Activated CD8-positive, alpha-beta memory T cell treated with anti-CD3 and anti-CD28 coated beads for 24 hours (primary cell): ENCODE measurements at regions not wholly inside any gene's neighbourhood (a gene's known extent, or its start where the extent isn't known, plus 50 kb on each side); places are given as distances from the start of the nearest gene placed in this dataset.

ENCODE experiments used
- DNase-seq: peaks from one replicate; pipeline ENCODE4 v3.0.0-alpha.2; 2020

- DNase-seq = no peak
Measured at GRCh38 chr2:120618830-120619229, 116.8 kb upstream of the GLI2 start.

DNA sequence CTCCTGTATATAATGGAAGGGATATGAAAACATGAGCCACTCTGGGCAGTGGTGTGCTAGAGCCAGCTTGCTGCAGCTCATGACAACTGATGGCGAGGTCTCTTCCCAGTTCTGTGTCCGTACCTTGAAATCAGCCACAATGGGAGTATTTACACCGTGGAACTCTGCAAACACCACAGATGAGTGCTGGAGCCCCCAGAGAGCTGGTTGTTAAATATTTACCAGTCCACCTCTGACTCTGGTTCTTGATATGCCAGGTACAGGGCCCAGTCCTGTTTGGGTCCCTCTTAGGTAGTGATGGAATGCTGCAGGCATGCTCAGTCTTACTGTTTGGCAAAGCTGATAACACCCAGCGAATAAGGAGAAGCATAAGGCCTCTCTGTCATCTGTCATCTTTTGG lies 116.1 kb upstream of the GLI2 start:
- DNase-seq = no peak

- DNase-seq = no peak
Measured at GRCh38 chr2:120620025-120620793, 115.5 kb upstream of the GLI2 start.

- no peak for DNase-seq
Measured at GRCh38 chr2:120622159-120622869, 113.4 kb upstream of the GLI2 start.

GRCh38 chr2:120622886-120623753 lies 112.5 kb upstream of the GLI2 start:
- no peak for DNase-seq

GRCh38 chr2:120624061-120624737 lies 111.5 kb upstream of the GLI2 start:
- no peak for DNase-seq

- no peak for DNase-seq
Measured at GRCh38 chr2:120624738-120625446, 110.8 kb upstream of the GLI2 start.

GRCh38 chr2:120625865-120626560 lies 109.7 kb upstream of the GLI2 start:
- no peak for DNase-seq

GRCh38 chr2:120626566-120626965 lies 109.1 kb upstream of the GLI2 start:
- DNase-seq = no peak

DNA sequence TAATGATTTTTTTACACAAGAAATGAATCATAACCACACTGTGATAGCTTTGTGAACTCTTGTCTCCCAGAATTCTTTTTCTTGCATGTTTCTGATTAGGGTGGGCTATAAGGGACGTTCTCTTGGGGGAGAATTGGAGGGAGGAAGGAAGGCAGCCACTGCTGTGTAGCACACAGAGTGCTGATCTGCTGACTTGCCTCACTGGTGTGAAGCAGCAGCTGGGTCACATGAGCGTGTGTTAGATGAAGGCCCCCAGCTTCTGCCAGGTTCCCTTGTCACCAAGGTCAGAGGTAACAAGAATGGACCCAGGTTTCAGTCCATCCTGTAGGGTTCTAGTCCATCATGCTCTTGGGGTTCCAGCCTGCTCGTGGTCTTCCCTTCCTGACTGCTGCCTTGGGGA lies 107.4 kb upstream of the GLI2 start:
- DNase-seq = no peak

- no peak for DNase-seq
Measured at GRCh38 chr2:120629241-120629895, 106.3 kb upstream of the GLI2 start.

DNA sequence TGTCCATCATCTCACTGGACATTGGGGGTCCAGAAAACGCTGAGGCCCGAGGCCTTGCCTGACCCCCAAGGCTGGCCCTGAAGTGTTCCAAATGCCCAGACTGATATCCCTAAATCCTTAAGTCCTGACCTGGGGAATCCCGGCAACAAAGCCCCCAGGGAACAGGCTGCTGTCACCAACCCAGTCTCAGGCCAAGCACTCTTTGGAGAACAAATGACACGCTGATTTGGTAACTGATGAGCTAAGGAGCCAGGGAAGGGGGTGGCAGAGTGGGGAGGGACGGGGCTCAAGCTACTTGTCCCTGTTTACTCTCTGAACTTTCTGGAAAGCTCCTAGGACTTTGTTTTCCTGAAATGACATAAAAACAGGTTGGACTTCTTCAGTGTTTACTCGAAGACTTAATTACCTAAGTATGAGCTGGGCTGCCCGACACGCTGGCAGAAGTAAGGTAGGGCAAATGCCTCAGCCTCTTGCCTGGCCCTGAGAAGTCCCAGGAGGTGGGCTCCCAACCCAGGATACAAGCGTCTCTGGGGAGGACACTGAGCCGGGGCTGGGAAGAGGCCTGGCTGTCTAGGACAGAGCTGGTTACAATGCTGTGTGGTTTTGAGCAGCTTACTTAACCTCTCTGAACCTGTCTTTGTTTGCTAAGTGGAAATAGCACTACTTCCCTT lies 105.5 kb upstream of the GLI2 start:
- no peak for DNase-seq

DNA sequence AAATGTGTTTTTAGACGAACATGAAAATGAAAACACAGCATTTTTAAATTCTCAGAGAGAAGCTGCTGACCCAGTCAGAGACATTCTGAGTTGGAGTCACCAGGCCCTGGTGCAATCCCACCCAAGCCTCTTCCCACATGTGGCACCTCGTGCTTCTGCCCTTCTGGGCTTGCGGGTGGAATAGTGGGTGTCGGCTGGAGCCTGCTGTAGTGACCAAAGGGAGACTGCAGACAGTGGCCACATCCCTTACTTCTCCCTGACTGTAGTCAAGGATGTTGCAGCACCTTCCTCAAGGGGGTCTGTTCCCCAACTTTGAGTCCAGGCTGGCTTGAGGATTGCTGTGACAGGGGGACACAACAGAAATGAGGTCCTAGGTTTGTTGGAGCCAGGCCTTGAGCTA lies 104.4 kb upstream of the GLI2 start:
- DNase-seq = no peak

DNA sequence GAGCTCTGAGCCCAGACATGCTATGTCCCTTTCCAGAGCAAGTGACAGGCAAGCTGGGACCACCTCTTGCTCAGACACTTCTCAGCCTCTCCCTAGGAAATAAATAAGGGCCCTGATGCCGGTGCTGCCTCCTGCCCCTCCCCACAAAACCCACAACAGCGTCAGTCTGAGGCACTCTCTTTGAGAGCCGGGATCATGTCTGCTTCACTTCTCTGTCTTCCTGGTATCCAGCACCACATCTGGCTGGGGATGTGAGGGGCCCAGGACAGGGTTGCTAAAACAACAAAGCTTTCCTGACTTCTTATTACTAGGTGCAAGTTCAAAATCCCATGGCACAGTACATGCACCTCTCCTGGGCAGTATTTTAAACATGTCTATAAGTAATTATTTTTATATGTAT lies 103.9 kb upstream of the GLI2 start:
- no peak for DNase-seq

DNA sequence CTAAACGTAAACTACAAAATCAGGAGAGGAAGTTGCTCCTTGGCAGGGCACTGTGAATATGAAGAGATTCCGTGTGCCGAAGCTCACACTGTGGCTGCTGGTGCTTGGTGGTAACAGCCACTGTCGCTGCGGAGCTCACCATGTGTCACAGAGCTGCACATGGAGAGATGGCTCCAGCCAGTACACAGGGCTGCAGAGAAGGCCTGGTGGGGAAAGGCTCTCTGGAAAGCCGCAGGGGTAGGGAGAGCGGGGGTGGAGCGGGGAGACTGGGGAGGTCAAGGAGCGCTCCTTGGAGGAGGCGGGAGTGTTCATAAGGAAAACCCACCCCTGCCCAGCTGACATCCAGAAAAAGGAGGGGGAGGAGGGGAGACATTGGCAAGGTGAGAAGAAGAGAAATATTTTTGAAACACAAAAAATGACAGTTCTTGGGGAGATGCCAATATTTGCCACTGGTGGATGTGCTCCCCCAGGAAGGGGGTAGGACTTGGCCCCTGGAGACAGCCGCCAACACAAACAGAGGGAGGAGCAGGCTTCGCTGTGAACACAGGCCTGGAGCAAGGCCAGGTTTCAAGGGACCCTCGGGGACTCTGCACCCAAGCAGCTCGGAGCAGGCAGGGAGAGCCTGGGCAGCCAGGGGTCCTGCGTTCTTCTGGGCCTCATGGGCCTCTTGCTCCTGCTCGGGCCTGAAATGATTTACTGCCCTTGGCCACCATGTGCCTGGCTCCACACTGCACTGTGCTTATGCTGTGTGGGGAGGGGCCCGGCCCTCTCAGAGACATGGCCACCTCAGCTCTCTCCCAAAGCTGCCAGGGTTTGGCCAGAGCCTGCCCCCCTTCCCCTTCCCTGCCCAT lies 102.6 kb upstream of the GLI2 start:
- no peak for DNase-seq

DNA sequence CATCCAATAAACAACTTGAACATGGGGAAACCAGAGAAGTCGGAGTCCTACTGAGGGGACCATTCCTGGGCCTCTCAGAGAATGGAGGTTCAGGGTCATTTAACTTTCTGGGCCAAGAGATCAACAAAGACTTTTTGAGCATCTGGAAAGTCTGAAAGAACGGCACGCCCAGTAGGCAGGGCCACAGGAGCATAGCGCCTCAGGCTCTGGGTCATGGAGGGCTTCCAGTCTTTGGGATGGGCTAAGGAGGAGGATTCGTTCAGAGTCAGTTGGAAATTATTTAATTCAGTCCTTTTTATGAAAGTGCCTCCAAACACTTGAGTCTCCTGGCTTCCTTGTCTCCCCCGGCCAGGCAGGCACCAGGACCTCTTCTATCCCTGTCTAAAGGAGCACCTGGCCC lies 101.1 kb upstream of the GLI2 start:
- DNase-seq = no peak

DNA sequence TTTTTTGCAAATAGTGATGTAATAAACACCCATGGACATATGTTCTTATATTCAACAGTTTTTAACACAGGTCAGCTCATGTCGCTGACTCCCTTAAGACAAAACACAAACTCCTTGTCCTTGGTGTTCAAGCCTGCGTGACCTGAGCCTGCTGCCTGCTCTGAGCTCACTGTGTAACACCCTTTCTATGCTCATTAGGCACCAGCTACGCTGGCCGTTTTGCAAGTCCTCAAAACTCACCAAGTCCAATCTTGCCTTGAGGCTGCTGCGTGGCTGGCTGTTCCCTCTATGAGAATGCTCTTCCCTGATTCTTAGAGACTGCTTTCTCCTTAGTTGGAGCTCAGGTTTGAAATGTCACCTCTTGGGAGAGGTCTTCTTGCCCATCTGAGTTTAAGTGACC lies 100.5 kb upstream of the GLI2 start:
- no peak for DNase-seq

- DNase-seq = no peak
Measured at GRCh38 chr2:120637847-120638246, 97.8 kb upstream of the GLI2 start.

DNA sequence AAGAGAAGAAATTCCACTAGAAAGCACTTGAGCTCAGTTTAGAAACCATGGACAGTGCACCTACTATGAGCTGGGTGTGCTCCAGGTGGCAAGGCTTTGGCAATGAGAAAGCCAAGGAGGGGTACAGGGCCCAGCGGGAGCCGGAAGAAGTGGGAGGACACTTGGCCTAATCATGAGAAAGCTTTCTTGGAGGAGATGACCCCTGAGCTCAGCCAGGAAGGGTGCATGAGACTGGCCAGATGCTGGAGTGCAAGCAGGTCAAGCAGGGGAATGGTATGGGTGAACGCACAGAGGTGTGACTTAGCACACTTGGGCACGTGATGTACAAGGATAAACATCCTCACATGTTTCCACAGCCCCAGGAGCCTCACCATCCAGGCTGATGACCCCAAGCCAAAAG lies 97.2 kb upstream of the GLI2 start:
- DNase-seq = no peak

- DNase-seq = no peak
Measured at GRCh38 chr2:120641366-120641771, 94.3 kb upstream of the GLI2 start.
